Caco-2 (cell line): ENCODE measurements at regions not wholly inside any gene's neighbourhood (a gene's known extent, or its start where the extent isn't known, plus 50 kb on each side); places are given as distances from the start of the nearest gene placed in this dataset.

Experiments used
- BruUV-seq: library from RNA; stranded (reverse); fragments of 400-500 nt; replicated peaks from 2 replicates; lab custom pipeline; 2021; lab: Mats Ljungman, UMichigan
- CTCF ChIA-PET: fragments of 300-600 bp; sonication (Branson Sonifier 250); formaldehyde crosslinking; loops from one replicate; lab custom pipeline; 2022; ENCODE audit warnings: antibody characterized with exemption; lab: Charles Lee
- POLR2A ChIA-PET: fragments of 300-600 bp; sonication (Branson Sonifier 250); formaldehyde crosslinking; loops from one replicate; lab custom pipeline; 2022; ENCODE audit warnings: antibody characterized with exemption; lab: Charles Lee
- DNase-seq, 2 experiments: peaks; one replicate each; pipeline versions ENCODE4 v3.0.0 to v3.0.0-alpha.2; 2020 to 2022
- H3K27me3 ChIP-seq: replicated peaks from 2 replicates; pipeline ENCODE4 v1.6.0; 2011; ENCODE audit warnings: low read length; ENCODE audit not compliant: control insufficient read depth, insufficient read depth
- H3K36me3 ChIP-seq: 2 replicates; pipeline ENCODE4 v1.5.1; 2011; ENCODE audit warnings: low read length; ENCODE audit not compliant: control insufficient read depth, insufficient read depth
- H3K4me1 ChIP-seq: fragments of 250-450 bp; sonication (Bioruptor Pico); 2 replicates; pipeline ENCODE4 v1.5.1; 2020; ENCODE audit warnings: mild to moderate bottlenecking
- H3K4me3 ChIP-seq: 2 replicates; pipeline ENCODE4 v1.5.1; 2011; ENCODE audit warnings: low read depth, mild to moderate bottlenecking, control low read depth, low read length
- H3K9me3 ChIP-seq: fragments of 250-450 bp; sonication (Bioruptor Pico); 2 replicates; pipeline ENCODE4 v1.5.1; 2020; ENCODE audit warnings: mild to moderate bottlenecking, moderate library complexity
- H3K27ac Mint-ChIP-seq: one replicate; pipeline ENCODE4 v1.8.0; 2022; ENCODE audit warnings: mixed read lengths; ENCODE audit not compliant: unreplicated experiment
- H3K27me3 Mint-ChIP-seq: one replicate; pipeline ENCODE4 v1.8.0; 2022; ENCODE audit warnings: mixed read lengths; ENCODE audit not compliant: insufficient read depth, unreplicated experiment
- H3K36me3 Mint-ChIP-seq: one replicate; pipeline ENCODE4 v1.8.0; 2022; ENCODE audit warnings: mild to moderate bottlenecking, mixed read lengths; ENCODE audit not compliant: insufficient read depth, unreplicated experiment
- H3K4me1 Mint-ChIP-seq: one replicate; pipeline ENCODE4 v1.8.0; 2022; ENCODE audit warnings: low read depth, mixed read lengths; ENCODE audit not compliant: unreplicated experiment
- H3K4me3 Mint-ChIP-seq: one replicate; pipeline ENCODE4 v1.8.0; 2022; ENCODE audit warnings: mild to moderate bottlenecking, moderate library complexity, mixed read lengths; ENCODE audit not compliant: unreplicated experiment
- H3K9me3 Mint-ChIP-seq: one replicate; pipeline ENCODE4 v1.8.0; 2022; ENCODE audit warnings: mixed read lengths; ENCODE audit not compliant: unreplicated experiment
- CTCF ChIP-seq, 2 experiments: fragments of 200-600 bp in 1 of 2; IDR thresholded peaks; 1 replicate in 1 of 2; 2 replicates in 1 of 2; pipeline versions ENCODE4 v1.5.1 to v1.8.0; 2011 to 2022; ENCODE audit warnings: antibody characterized with exemption in 1 of 2, control low read depth in 1 of 2, inconsistent platforms in 1 of 2, low read depth in 1 of 2, low read length in 1 of 2, mild to moderate bottlenecking in 1 of 2, moderate library complexity in 1 of 2; ENCODE audit not compliant: insufficient read depth in 1 of 2, severe bottlenecking in 1 of 2, unreplicated experiment in 1 of 2
- intact Hi-C: fragments of 100-400 bp; cut with micrococcal nuclease; formaldehyde crosslinking; loops from one replicate; pipeline ENCODE4 v1.10.0; 2022; ENCODE audit not compliant: unreplicated experiment

GRCh38 chr6:28658475-28659249, 133.0 kb downstream of the GPX5 start:
- intact Hi-C loops = loop anchor here (1.0 kb wide), 1 partner anchor 10 kb away; no protein-coding TSS in a partner anchor
- BruUV-seq = no TSS peak
- Mint-ChIP-seq H3K4me3 (peak overlapping the region; percentile 76), H3K36me3 (peaks cover 17% of the 10 kb centered on the region), H3K27ac (peak overlapping the region; percentile 81), H3K4me1 (peaks cover 6% of the 10 kb centered on the region), H3K27me3 (no peaks in the 10 kb centered on the region), H3K9me3 (no peaks in the 10 kb centered on the region)
- no peaks in the 10 kb centered on the region for H3K9me3 ChIP-seq
- ChIA-PET POLR2A (no interaction called here), CTCF (no interaction called here)
- H3K27me3 ChIP-seq = no peaks in the 10 kb centered on the region
- peak in 1 of 2 experiments; percentile 20 for DNase-seq
- H3K4me3 ChIP-seq = peak overlapping the region; percentile 41
- no peak for TF ChIP-seq CTCF (IDR thresholded peaks at IDR 0.05; ENCODE audit: insufficient read depth in 1 of 2, low read depth in 1 of 2, low read length in 1 of 2, severe bottlenecking in 1 of 2, unreplicated experiment in 1 of 2)
- no peaks in the 10 kb centered on the region for H3K36me3 ChIP-seq
- H3K4me1 ChIP-seq = peaks cover 15% of the 10 kb centered on the region; the same call in 1 of the 2 replicates

- POLR2A ChIA-PET = no interaction called here
- peak overlapping the region; percentile 76 for H3K4me3 Mint-ChIP-seq
- Histone ChIP-seq H3K9me3 (no peaks in the 10 kb centered on the region), H3K4me3 (peak overlapping the region; percentile 41), H3K36me3 (no peaks in the 10 kb centered on the region), H3K4me1 (peaks cover 15% of the 10 kb centered on the region; the same call in 1 of the 2 replicates), H3K27me3 (no peaks in the 10 kb centered on the region)
- no peak overlapping the region for H3K27ac Mint-ChIP-seq
- no peaks in the 10 kb centered on the region for H3K27me3 Mint-ChIP-seq
- no TSS peak for BruUV-seq
- no peak for TF ChIP-seq CTCF (IDR thresholded peaks at IDR 0.05; ENCODE audit: insufficient read depth in 1 of 2, low read depth in 1 of 2, low read length in 1 of 2, severe bottlenecking in 1 of 2, unreplicated experiment in 1 of 2)
- H3K4me1 Mint-ChIP-seq = peaks cover 6% of the 10 kb centered on the region
- CTCF ChIA-PET = no interaction called here
- H3K36me3 Mint-ChIP-seq = peaks cover 17% of the 10 kb centered on the region
- DNase-seq = no peak
- intact Hi-C loops = no loop called here
- H3K9me3 Mint-ChIP-seq = no peaks in the 10 kb centered on the region
These were observed 133.5 kb downstream of the GPX5 start for GRCh38 chr6:28659250-28659566.

DNA sequence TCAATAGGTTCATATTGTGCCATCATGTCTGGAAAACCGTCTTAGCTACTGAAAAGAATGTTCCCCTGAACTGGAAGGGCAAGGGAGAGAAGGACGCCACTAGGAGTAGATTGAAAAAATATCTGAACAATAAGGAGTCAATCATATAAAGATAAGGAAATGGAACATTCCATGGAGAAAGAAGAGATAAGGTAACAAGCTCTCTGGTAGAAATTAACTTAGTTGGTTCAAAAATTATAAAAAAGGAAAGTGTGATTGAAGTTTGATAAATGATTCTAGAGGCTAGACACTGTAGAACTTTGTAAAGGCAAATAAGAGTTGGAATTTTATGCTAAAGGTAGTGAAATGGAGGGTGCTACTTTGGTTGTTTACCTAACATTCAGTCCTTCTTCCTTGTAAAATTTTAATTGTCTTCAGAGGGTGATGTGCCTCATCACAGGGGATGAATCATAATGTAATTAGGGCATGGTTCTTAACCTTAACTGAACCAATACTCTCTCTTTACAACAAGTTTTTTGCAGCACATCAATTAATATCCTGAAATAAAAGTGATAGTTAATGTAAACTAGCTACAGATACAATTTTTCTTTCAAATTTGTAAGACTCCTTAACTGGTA, 135.5 kb downstream of the GPX5 start:
- Mint-ChIP-seq H3K4me1 (peaks cover 6% of the 10 kb centered on the region), H3K9me3 (no peaks in the 10 kb centered on the region), H3K27me3 (no peaks in the 10 kb centered on the region), H3K4me3 (no peak overlapping the region), H3K36me3 (peaks cover 17% of the 10 kb centered on the region), H3K27ac (no peak overlapping the region)
- intact Hi-C loops = no loop called here
- Histone ChIP-seq H3K9me3 (no peaks in the 10 kb centered on the region), H3K4me1 (peaks cover 15% of the 10 kb centered on the region; the same call in 1 of the 2 replicates), H3K27me3 (no peaks in the 10 kb centered on the region), H3K4me3 (no peak overlapping the region), H3K36me3 (no peaks in the 10 kb centered on the region)
- TF ChIP-seq CTCF (IDR thresholded peaks at IDR 0.05; ENCODE audit: insufficient read depth in 1 of 2, low read depth in 1 of 2, low read length in 1 of 2, severe bottlenecking in 1 of 2, unreplicated experiment in 1 of 2) = no peak
- ChIA-PET CTCF (no interaction called here), POLR2A (no interaction called here)
- DNase-seq = no peak
- BruUV-seq = no TSS peak
